ENCODE measurements at regions not wholly inside any gene's neighbourhood (a gene's known extent, or its start where the extent isn't known, plus 50 kb on each side); places are given as distances from the start of the nearest gene placed in this dataset.
"Not testable (repeated sequence)": the region's sequence is repeated elsewhere in the genome, so short reads cannot be mapped to it uniquely, and the experiment has no call there.

DNA sequence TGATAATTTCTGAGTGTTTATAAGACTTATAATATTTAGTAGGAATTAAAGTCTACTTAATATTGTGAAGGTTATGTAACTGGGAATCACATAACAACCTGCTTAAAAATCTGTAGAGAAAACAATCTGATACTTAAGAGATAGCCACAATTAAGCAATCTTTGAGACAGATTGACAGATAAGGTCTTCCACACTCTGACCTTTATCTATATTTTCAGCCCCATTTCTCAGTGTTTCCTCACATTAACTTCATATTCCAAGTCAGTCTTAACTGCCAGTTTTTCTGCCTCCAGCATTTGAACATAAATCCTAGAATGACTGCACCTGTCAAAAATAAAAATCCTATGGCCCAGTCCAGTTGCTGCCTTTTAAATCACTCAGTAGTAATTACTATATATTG is 423.2 kb downstream of the PYDC2 start:
- no peak for DNase-seq

DNA sequence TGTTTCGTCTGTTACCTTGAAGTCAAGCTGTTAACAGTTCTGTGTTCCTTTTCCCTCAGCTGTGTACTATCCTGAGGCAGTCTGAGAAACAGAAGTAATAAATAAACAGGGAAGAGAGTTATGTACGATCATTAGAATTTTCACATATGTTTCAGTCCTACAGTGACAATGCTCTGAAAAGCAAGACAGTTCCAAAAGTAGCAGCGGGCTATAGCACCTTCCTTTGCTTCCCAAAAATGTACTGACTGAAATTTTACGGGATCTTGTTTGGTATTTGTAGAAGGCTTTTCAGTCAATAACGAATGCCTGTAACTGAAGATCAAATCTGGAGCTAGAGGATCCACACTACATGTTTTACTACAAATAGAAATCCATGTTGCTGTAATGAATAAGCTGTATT is 428.1 kb downstream of the PYDC2 start:
- DNase-seq: no peak

DNA sequence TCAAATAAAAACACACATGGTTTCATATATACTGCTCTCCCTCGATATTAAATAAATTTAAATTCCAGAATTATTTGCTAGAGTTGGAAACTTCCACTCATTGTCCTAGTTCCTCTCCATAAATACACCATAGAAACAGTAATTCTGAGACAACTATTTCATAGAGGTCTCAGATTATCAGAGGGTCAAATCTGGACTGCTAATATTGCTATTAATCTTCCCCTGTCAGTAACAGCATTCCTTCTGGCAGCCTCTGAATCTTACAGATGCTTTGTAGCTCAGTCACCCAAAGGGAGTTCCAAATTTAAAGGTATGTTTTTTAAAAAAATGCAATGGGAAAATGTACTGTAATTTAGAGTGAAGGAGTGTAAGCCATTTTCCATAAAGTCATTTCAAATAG is 428.8 kb downstream of the PYDC2 start:
- DNase-seq: no peak

DNA sequence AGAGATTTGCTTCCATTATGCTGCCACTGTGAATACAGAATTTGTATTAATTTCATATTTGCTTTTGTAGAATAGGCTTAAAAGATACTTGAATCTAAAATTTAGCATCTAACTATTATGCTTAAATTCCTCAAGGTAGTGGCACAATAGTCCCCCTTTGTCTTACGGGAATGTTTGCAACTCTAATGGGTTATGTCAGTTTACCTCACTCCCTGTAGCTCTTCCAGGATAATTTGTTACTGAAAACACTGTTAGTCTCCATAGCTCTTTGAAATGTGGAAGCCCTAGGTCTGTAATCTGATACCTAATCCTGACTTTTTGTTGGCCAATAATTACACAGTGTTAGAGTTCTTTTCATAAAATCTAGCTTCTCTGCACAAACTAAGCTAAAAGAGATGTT is 433.4 kb downstream of the PYDC2 start:
- DNase-seq: no peak

DNA sequence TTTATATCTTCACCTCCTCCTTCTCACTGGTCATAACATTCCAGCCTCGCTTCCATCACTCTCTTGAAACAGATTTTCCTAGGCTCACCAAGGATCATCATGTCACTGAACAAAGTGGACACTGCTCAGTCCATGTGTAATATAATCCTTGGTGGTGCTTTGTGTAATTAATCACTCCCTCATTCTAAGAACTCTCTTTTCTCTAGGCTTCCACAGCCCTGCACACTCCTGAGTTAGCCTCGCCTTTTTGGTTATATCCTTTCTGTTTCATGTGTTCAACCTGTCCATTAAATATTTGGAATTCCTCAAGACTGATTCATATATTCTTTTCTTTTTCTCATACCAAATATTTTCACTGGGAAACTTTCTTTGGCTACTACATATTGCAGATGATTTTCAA is 440.8 kb downstream of the PYDC2 start:
- no peak for DNase-seq

DNA sequence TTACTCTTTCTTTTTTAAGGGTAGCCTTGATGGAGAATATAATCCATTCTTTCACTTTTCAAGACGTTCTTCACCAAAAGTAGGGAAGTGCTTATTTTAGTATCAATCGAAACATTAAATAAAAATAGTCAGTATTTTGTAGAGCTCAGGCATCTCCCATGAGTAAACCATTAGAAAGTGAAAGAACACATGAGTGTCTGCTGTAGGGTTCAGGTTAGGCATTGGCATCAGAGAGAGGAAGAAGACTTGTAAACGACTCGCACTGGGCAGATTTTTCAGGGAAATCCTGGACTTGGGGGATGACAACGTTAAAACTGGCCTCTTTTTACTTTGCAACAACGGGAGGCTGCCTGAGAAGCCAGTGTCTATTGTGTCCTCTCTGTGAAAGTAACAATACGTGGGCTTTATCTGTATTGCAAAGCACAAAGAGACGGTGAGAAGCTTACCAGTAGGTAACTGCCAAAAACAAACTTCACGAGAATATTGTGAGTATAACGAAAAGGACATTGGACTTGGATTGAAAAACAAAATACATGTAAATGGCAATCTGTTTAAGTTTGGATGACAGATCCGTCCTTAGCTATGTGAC is 451.7 kb downstream of the PYDC2 start:
- DNase-seq: no peak

DNA sequence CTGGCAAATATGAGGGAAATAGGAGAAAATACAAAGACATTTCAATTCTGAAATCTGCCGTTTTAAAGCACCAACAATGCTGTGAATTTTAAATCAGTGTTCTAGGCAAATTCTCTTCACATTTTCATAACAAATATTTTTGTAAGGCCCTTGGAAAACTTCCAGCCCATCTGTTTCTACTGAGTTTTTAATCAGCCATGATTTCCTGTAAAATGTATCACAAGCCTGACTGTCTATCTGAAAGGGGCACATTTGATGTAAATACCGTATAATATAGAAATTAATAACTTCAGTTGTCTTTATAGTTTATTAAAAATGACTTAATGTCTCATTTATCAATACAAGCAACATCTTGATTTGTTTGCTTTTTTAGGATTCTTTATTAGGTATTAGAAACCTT is 454.7 kb downstream of the PYDC2 start:
- DNase-seq: no peak

DNA sequence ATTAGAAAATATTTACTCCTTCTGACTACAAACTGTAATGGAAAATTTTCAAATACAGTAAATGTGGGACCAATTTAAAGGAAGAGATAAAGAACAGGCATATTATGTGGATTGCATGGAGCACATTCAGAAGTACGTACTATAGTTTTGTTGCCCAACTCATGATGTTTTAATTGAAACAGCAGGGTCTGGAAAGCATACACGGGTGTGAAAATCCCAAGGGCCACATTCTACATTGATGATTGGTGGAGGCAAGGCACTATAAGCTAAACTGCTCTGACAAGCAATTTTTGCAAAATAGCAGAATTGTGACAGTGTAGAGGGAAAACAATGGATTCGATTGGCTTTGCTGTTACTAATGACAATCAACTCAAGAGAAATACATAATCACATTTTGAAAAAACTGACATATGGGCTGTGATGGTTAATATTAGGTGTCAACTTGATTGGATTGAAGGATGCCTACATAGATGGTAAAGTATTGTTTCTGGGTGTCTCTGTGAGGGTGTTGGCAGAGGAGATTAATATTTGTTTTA is 458.6 kb downstream of the PYDC2 start:
- DNase-seq: no peak

DNA sequence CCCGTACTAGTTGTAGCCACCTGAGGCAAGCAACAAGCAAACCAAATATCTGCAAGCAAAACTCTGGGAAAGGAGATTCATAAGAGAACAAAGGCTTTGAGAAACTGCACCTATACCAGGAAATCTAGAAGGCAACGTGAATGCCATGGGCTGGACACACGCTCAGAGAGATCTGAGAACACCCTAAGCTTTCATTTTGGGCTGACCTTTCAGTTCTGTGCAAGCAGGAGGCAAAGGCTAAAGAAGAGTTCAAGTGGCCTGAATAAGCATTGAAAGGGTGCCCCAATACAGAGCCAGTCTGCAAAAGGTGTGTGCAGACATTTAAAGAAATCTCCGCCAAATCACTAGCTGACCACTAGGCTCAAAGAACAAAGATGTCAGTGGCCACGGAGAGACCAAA is 461.6 kb downstream of the PYDC2 start:
- no peak for DNase-seq

DNA sequence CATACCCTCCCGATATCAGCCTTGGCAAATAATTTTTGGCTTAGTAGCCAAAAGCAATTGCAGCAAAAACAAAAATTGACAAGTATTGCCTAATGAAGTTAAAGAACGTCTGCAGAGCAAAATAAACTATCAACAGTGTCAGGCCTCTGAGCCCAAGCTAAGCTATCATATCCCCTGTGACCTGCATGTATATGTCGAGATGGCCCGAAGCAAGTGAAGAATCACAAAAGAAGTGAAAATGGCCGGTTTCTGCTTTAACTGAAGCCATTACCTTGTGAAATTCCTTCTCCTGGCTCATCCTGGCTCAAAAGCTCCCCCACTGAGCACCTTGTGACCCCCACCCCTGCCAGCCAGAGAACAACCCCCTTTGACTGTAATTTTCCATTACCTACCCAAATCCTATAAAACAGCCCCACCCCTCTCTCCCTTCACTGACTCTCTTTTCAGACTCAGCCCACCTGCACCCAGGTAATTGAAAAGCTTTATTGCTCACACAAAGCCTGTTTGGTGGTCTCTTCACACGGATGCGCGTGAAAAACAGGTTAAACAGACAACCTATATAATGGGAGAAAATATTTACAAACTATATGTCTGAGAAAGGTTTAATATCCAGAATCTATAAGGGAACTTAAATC is 466.3 kb downstream of the PYDC2 start:
- DNase-seq: not testable (repeated sequence)

DNA sequence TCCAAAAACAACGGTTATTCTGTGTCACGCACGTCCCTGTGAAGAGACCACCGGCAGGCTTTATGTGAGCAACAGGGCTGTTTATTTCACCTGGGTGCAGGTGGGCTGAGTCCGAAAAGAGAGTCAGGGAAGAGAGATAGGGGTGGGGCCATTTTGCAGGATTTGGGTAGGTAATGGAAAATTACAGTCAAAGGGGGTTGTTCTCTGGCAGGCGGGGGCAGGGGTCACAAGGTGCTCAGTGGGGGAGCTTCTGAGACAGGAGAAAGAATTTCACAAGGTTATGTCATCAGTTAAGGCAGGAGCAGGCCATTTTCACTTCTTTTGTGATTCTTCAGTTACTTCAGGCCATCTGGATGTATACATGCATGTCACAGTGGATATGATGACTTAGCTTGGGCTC is 467.0 kb downstream of the PYDC2 start:
- not testable (repeated sequence) for DNase-seq

DNA sequence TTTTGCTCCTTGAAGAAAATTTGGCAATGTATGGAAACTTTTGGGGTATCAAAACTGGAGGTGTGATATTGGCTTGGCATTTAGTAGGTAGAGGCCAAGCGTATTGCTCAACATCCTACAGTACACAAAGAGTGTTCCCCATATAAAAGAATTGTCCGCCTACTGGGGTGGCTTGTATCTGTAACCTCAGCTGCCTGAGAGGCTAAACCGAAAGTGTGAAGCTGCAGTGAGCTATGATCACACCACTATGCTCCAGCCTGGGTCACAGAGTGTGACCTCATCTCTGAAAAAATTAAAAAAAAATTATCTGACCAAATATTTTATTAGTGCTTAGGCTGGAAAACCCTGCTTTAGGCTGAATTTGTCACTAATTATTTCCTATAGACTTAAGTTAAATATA is 483.9 kb downstream of the PYDC2 start:
- no peak for DNase-seq

DNA sequence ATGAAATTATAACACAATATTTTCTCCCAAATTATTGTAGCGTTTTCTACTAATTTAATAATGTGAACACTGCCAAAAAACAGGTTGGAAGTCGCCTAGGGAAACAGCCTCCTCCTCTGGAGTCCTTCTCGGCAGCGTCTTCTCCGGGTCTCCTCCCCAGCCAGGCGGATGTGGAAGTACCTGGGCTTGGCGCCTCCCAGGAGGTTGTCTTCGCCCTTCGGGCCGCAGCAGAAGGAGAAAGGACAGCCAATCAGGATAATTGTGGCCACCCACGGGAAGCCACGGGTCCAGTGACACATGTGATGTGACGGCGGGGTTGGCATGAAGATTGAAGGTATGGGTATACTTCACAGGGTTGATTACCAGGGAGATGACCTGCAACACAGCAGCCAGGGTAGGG is 491.2 kb downstream of the PYDC2 start:
- no peak for DNase-seq

DNA sequence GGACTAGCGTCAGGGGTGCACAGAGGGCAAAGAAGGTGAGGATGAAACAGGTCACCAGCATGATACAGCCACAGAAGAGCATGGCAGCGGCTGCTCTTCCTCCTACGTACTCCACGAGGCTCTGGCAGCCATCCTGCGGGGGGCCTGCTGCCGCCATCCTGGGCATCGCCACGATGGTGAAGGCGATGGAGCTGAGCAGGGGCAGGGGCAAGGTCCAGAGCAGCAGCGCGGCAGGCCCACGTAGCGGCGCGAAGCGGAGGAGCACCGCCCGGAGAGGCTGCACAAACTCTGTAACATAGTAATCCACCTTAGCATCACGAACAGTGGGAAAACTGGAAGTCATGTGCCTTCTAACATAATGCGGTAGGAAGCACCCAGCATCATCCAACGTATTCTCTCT is 491.6 kb downstream of the PYDC2 start:
- no peak for DNase-seq

DNA sequence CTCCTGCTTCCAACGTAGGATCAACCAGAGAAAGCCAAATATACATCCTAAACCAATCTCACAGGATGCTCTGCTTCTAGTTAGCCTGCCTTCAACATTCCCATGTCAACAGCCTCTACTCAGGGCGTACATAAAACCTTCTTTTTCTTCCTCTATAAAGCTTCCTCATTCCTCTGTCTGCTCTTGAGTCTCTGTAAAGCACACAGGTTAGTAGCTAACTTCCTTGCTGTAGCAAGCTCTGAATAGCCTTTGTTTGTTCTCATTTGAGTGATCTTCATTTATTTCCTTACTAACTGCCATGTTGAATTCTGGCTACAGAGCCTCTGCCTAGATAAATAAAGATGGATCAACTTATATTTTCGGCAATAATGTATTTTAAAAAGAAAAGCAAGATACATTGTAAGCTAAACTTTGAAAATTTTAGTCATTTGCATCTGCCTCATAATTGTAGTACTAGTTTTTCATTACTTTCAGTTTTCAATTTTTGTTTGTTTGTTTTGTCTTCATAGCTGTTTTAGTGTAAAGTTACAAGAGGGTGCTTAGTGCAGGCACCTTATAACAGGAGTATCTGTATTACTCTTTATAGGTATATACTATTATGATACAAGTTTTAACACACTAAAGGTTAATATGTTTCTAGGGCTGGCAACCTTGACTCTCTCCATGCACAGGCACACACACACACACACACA is 498.2 kb downstream of the PYDC2 start:
- DNase-seq: no peak

DNA sequence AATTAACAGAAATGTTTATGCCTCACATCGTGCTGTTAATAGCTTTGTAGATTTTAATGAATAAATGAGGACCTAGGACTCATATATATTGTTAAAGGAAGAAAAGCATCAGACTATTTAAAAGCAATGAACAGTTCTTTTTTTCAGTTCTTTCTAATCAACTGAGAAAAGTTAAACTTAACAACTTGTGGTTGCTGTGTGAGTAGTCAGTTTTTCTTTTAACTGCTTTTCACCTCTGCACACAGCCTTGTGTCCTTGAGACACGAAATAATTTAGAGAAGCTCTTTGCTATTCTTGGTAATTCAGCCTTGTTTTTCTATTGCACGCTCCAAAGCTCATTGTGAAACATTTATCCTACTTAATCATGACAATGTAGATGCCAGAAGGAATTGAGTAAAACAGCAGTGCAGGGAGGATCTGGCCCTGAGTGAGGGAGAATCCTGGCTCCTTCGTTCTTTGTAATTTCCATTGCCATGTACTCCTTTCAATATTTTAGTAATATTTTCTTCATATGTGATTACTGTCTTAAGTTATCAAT is 499.0 kb downstream of the PYDC2 start:
- no peak for DNase-seq

DNA sequence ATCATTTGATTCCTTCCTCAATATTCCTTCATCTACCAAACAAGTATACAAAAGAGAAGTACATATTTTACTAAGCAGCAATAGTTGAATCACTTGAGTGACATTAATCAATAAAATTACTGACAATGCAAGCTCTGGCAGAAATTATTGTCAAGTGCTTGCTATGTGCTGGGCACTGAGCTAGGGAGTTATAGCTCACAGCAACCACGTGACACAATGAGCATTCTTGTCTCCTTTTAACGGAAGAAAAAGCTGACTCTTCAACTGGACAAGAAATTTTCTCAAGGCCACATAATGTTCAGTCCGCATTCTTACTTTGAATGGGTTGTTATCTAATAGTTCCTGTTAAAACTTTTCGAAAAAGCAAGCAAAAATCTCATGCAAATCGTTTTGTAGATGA is 500.1 kb downstream of the PYDC2 start:
- no peak for DNase-seq

DNA sequence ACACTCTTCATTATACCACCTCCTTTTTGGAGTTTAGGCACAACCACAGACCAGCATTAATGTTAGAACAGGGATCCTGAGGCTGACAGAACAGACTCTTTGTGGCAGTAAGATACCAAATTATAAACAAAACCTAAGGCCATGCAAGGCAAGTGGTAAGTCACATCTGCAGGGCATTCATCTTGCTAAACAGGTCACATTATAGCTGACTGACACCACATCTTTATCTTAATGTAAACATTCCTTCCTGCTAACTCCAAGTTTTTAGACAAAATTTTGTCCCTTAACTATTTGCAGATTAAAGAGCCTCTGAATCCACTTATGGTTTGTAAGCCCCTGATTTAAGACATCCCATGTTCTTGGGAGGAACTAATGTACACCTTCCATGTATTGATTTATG is 500.6 kb downstream of the PYDC2 start:
- no peak for DNase-seq

DNA sequence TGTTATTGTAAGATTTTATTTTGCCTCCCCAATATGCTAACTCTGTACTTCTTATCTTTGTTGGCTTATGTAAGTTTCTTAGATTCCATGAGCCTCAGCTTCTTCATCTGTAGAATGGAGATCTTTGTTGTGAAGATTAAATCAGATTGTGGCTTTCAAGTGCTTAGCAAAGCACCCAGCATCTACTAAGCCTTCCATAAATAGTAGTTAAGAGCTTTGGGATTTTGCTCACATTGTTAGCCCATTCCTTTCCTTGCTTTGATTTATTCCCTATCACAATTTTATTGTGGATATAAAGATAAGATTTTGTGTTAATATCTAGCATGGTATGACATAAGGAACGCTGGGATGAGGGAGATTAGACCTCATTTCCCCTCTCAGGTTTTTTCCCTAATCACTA is 501.4 kb downstream of the PYDC2 start:
- no peak for DNase-seq

DNA sequence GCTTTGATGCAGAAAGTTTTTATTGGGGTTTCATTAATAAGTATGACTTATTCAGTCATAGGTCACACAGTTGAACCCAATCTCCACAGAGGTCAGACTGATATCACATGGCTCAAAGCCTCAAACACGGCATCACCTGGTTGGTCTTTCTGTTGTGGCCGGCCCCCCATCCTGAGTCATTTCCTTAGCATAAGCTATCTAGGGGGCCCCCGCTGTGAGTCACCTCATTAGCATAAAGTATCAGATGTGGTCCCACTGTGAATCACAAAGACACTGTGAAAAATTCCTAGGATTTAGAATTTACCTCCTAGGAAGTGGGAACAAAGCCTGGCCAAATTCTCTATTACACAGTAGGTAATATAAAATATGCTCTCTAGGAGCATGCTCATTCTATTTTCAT is 502.2 kb downstream of the PYDC2 start:
- DNase-seq: no peak

DNA sequence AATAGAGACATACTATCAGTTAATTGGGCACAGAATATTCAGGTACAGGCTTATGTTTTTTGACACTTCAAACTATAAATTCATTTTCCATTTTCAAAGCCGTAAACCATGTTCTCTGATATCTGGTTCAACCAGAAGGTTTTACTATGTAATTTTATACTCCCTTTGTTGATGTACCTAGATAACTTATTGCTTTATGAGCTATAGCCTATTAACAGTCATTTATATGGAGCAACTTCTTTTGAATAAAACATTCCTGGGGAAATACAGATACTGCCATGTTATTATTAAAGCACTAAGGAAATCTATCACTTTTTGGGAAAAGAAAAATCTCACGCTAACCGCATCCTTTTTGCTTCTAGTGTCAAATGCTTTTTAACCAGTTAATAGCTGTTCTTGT is 505.6 kb downstream of the PYDC2 start:
- no peak for DNase-seq

DNA sequence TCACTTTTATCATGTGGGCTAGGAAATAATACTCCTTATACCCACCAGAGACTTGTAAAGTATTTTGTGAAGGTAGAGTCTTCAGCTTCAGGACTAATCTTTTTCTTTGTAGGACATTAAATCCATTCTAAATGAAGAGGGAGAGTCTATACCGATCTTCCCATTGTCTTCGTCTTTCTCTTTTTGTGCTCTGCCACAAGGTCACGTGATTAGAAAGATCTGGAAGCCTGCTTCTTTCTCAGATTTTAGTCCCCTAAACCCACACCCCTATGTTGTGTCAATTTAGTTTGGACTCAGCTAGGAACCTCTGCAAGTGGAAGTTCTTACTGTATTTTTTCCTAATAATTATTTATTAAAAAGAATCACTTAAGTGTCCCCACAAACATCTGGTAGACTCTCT is 507.3 kb downstream of the PYDC2 start:
- DNase-seq: no peak

DNA sequence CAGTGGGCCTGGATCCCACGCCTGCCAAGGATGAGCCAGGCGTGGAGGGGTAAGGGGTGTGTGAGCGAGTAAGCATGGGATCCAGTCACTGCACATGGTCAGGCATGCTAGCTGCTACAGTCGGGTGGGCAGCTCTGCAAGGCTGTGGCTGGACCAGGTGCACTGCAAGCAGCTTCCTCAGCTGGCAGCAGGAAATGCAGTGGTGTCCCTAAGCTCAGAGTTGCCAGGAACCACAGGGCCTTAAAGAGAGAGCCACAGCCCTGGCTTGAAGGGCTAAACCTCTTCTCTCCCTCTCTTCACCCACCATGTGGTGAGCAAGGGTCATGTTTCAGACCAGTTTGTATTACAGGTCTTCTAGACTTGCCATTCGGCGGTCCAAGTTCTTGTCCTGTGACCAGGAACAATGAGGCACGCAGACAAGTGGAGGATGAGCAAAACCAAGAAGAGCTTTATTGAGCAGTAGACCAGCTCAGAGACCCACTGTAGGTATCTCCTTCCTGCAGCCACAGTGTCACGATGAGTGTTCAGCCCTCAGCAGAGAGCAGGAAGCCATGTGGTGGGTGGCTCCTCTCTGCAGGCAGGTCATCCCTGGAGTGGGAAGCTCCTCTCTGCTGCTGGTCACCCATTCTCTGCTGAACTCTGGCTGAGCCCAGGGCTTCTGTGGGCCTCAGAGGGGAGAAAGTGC is 511.9 kb downstream of the PYDC2 start:
- no peak for DNase-seq

DNA sequence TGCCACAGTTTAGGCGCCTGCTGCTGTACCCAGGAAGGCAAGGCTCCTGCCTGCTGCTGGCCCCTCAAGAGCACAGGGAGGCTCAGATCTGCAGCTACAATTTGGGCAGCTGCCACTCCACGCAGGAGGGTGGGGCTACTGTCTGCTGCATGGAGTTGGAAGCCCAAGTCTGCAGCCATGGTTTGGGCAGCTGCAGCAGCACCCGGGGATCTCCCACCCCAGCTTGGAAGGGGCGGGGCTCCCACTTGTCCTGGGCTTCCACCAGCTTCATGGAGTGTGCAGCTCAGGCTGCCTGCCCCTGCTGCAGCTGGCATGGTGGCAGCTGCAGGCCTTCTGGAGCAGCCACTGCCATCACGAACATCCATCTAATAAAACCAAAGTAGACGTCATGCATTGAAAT is 512.9 kb downstream of the PYDC2 start:
- DNase-seq: no peak
